Motor neuron (in vitro differentiated cells): ENCODE measurements at regions not wholly inside any gene's neighbourhood (a gene's known extent, or its start where the extent isn't known, plus 50 kb on each side); places are given as distances from the start of the nearest gene placed in this dataset.

Experiments
- ATAC-seq, 8 experiments: fragments of 200-7000 bp; cut with Tn5 transposase; replicated peaks in 6 of 8; 2 replicates each; pipeline ENCODE4 v1.8.0; 2021; ENCODE audit warnings: mild to moderate bottlenecking in 8 of 8, moderate library complexity in 8 of 8
- H3K27ac ChIP-seq, 2 donors: fragments of 250-450 bp; sonication (Bioruptor Pico); 2 replicates each; pipeline ENCODE4 v1.9.0; 2021; ENCODE audit warnings: antibody characterized with exemption in 2 of 2, mild to moderate bottlenecking in 2 of 2, moderate library complexity in 1 of 2
- H3K4me1 ChIP-seq, 2 donors: fragments of 250-450 bp; sonication (Bioruptor Pico); replicated peaks in 1 of 2; 2 replicates each; pipeline ENCODE4 v1.6.1; 2021; ENCODE audit warnings: antibody characterized with exemption in 2 of 2, mild to moderate bottlenecking in 2 of 2, moderate library complexity in 1 of 2
- H3K4me3 ChIP-seq, 5 donors: fragments of 250-450 bp; sonication (Bioruptor Pico); 2 replicates each; pipeline ENCODE4 v1.9.0; 2021; ENCODE audit warnings: antibody characterized with exemption in 5 of 5, mild to moderate bottlenecking in 5 of 5, moderate library complexity in 4 of 5
- WGBS, 10 experiments: fragments of 450-650 bp; shearing (Covaris generic); methylation state at CpG; one replicate each; pipeline ENCODE4 v1.0.0; 2022; 5-methylcytosine and 5-hydroxymethylcytosine counted together
- in situ Hi-C, 9 experiments: fragments of 400-800 bp; cut with MboI; loops; one replicate each; pipeline ENCODE4 v1.15.0; 2021; ENCODE audit warnings: low sequenced_read_pairs in 9 of 9, low pct_unique_long_range_greater_than_20kb in 2 of 9; ENCODE audit not compliant: unreplicated experiment in 9 of 9

- WGBS, 10 experiments, result 0 to 14% (median 0%) methylated on average over 1 to 4 of the region's 4 CpGs; no CpG with 5 or more reads in 4 of the 10 experiments
- no peak overlapping the region for H3K27ac ChIP-seq
- H3K4me3 ChIP-seq, result no peak overlapping the region
- ATAC-seq, result peak; percentile 56 to 95 (median 76)
- no peaks in the 10 kb centered on the region for H3K4me1 ChIP-seq
- in situ Hi-C loops, result loop anchor here in 6 of 9 experiments (10.0 to 25.0 kb wide), 3 partner anchors 49 to 227 kb away; partner anchors contain the start of gene CXCL13 (in 5 of the 6)
Observed at GRCh38 chr4:77385124-77385969, 220.3 kb upstream of the CXCL13 start.

GRCh38 chr4:77393996-77394395 is 211.6 kb upstream of the CXCL13 start:
- in situ Hi-C loops, result loop anchor here in 4 of 9 experiments (25.0 kb wide), 1 partner anchor 218 kb away; the partner anchor contains the start of gene CXCL13 (in 4 of the 4)
- 29 to 80% (median 52%) methylated on average over 1 to 4 of the region's 5 CpGs; no CpG with 5 or more reads in 4 of the 10 experiments for WGBS, 10 experiments

DNA sequence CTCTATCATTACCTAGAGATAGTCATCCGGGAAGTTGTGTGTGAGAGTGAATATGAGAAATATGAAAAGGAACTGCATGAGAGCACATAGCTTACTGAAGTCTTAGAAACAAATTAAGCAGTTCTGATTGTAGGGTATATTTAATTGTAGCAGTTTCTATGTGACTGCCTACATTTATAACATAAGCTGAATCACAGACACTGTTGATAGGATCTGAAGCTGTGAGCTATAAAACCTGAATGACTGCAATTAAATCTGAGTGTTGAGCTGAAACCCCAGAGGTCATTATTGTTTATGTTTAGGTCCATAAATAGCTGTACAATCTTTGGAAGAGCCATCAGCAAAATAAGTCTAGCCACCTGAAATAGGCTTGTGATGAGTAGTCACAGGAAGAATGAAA is 210.1 kb upstream of the CXCL13 start:
- in situ Hi-C loops, result loop anchor here in 4 of 9 experiments (25.0 kb wide), 1 partner anchor 217 kb away; the partner anchor contains the start of gene CXCL13 (in 4 of the 4)
- Histone ChIP-seq H3K4me1 (no peaks in the 10 kb centered on the region), H3K4me3 (no peak overlapping the region), H3K27ac (no peak overlapping the region)
- WGBS, 10 experiments, result 0 to 100% (median 17%) methylated on average over 1 of the region's 1 CpG; no CpG with 5 or more reads in 4 of the 10 experiments
- no peak for ATAC-seq

More at GRCh38 chr4:77393996-77394395, 211.6 kb upstream of the CXCL13 start:
- Histone ChIP-seq H3K27ac (no peak overlapping the region), H3K4me3 (no peak overlapping the region), H3K4me1 (no peaks in the 10 kb centered on the region)
- peak in 3 of 8 experiments; percentile 24 to 32 (median 30) for ATAC-seq

GRCh38 chr4:77398256-77398655 is 207.4 kb upstream of the CXCL13 start:
- WGBS, 10 experiments, result 0 to 100% (median 86%) methylated on average over 1 of the region's 1 CpG; no CpG with 5 or more reads in 5 of the 10 experiments
- ATAC-seq, result no peak
- no peak overlapping the region for H3K4me3 ChIP-seq
- in situ Hi-C loops, result loop anchor here in 4 of 9 experiments (25.0 kb wide), 1 partner anchor 214 kb away; the partner anchor contains the start of gene CXCL13 (in 4 of the 4)
- H3K27ac ChIP-seq, result no peak overlapping the region
- no peaks in the 10 kb centered on the region for H3K4me1 ChIP-seq

GRCh38 chr4:77399831-77400230 is 205.8 kb upstream of the CXCL13 start:
- Histone ChIP-seq H3K4me3 (no peak overlapping the region), H3K4me1 (no peaks in the 10 kb centered on the region), H3K27ac (no peak overlapping the region)
- no peak for ATAC-seq
- in situ Hi-C loops, result loop anchor here in 4 of 9 experiments (25.0 kb wide), 1 partner anchor 212 kb away; the partner anchor contains the start of gene CXCL13 (in 4 of the 4)

- in situ Hi-C loops, result no loop called here
- H3K4me1 ChIP-seq, result no peaks in the 10 kb centered on the region
- no peak overlapping the region for H3K4me3 ChIP-seq
- no peak for ATAC-seq
- WGBS, 10 experiments, result 0 to 55% (median 29%) methylated on average over 1 to 3 of the region's 3 CpGs
- no peak overlapping the region for H3K27ac ChIP-seq
Observed at GRCh38 chr4:77413766-77414165, 191.9 kb upstream of the CXCL13 start.

DNA sequence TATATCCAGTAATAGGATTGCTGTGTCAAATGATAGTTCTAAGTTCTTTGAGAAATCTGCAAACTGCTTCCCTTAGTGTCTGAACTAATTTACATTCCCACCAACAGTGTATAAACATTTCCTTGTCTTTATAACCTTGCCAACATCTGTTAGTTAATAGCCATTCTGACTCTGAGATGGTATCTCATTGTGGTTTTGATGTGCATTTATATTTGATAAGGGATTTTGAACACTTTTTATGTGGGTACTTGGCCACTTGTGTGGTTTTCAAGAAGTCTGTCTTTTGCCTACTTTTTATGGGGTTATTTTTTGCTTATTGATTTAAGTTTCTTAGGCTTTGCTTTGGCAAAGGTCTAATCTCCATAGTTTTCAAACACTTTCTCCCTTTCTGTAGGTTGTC is 189.9 kb upstream of the CXCL13 start:
- Histone ChIP-seq H3K4me1 (no peaks in the 10 kb centered on the region), H3K27ac (no peak overlapping the region), H3K4me3 (no peak overlapping the region)
- in situ Hi-C loops, result no loop called here
- no peak for ATAC-seq

GRCh38 chr4:77418333-77418732 is 187.3 kb upstream of the CXCL13 start:
- in situ Hi-C loops, result no loop called here

DNA sequence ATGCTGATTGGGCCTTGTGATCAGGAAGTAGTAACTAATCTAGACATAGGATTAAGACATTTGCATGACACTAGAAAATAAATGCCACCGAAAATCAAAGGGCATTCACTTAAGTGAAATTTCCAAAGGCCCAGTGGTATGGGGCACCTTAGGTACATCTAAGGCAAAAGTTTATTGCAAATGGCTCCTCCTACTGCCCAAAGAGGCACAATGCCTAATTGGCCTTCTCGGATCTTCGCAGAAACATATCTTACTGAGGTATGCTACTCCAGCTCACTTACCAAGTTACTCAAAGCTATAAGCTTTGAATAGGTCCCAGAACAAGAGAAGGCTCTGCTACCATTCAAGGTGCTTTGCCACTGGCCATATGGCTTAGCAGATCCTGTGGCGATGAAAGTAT is 174.8 kb upstream of the CXCL13 start:
- Histone ChIP-seq H3K4me1 (no peaks in the 10 kb centered on the region), H3K4me3 (no peak overlapping the region), H3K27ac (no peak overlapping the region)
- in situ Hi-C loops, result loop anchor here in 2 of 9 experiments (10.0 kb wide), 1 partner anchor 46 kb away; no protein-coding TSS in a partner anchor
- ATAC-seq, result no peak
- WGBS, 10 experiments, result 60 to 100% (median 79%) methylated on average over 1 to 4 of the region's 4 CpGs; no CpG with 5 or more reads in 2 of the 10 experiments

More at GRCh38 chr4:77418333-77418732, 187.3 kb upstream of the CXCL13 start:
- Histone ChIP-seq H3K4me3 (no peak overlapping the region), H3K4me1 (no peaks in the 10 kb centered on the region), H3K27ac (no peak overlapping the region)
- peak in 3 of 8 experiments; percentile 25 to 47 (median 45) for ATAC-seq
- 0 to 82% (median 61%) methylated on average over 1 of the region's 1 CpG; no CpG with 5 or more reads in 4 of the 10 experiments for WGBS, 10 experiments

- no peaks in the 10 kb centered on the region for H3K4me1 ChIP-seq
- no peak overlapping the region for H3K4me3 ChIP-seq
- H3K27ac ChIP-seq, result no peak overlapping the region
- WGBS, 10 experiments, result 13 to 100% (median 86%) methylated on average over 1 of the region's 1 CpG; no CpG with 5 or more reads in 5 of the 10 experiments
- in situ Hi-C loops, result loop anchor here in 2 of 9 experiments (10.0 kb wide), 1 partner anchor 47 kb away; no protein-coding TSS in a partner anchor
- no peak for ATAC-seq
Observed at GRCh38 chr4:77431546-77431945, 174.1 kb upstream of the CXCL13 start.

GRCh38 chr4:77432717-77433417 is 172.8 kb upstream of the CXCL13 start:
- peak in 2 of 8 experiments; percentile 41 to 45 for ATAC-seq
- in situ Hi-C loops, result loop anchor here in 2 of 9 experiments (10.0 kb wide), 1 partner anchor 48 kb away; no protein-coding TSS in a partner anchor
- H3K27ac ChIP-seq, result no peak overlapping the region
- H3K4me3 ChIP-seq, result no peak overlapping the region
- no peaks in the 10 kb centered on the region for H3K4me1 ChIP-seq
- WGBS, 10 experiments, result 14 to 100% (median 54%) methylated on average over 1 to 3 of the region's 3 CpGs; no CpG with 5 or more reads in 3 of the 10 experiments

- Histone ChIP-seq H3K27ac (no peak overlapping the region), H3K4me3 (no peak overlapping the region), H3K4me1 (no peaks in the 10 kb centered on the region)
- ATAC-seq, result peak in 7 of 8 experiments; percentile 32 to 93 (median 44)
- in situ Hi-C loops, result loop anchor here in 2 of 9 experiments (10.0 kb wide), 1 partner anchor 49 kb away; no protein-coding TSS in a partner anchor
- WGBS, 10 experiments, result 0 to 22% (median 0%) methylated on average over 1 to 2 of the region's 2 CpGs; no CpG with 5 or more reads in 3 of the 10 experiments
Observed at GRCh38 chr4:77433418-77433733, 172.2 kb upstream of the CXCL13 start.
